BE2C (cell line): ENCODE measurements at regions not wholly inside any gene's neighbourhood (a gene's known extent, or its start where the extent isn't known, plus 50 kb on each side); places are given as distances from the start of the nearest gene placed in this dataset.

Source experiments
- DNase-seq: peaks from one replicate; pipeline ENCODE4 v3.0.0-alpha.2; 2020
- H3K27me3 ChIP-seq: fragments of 250-450 bp; sonication (Bioruptor Pico); 2 replicates; pipeline ENCODE4 v1.5.1; 2020; ENCODE audit warnings: mild to moderate bottlenecking
- H3K36me3 ChIP-seq: fragments of 250-450 bp; sonication (Bioruptor Pico); 2 replicates; pipeline ENCODE4 v1.5.1; 2020; ENCODE audit warnings: mild to moderate bottlenecking
- H3K4me1 ChIP-seq: fragments of 250-450 bp; sonication (Bioruptor Pico); 2 replicates; pipeline ENCODE4 v1.5.1; 2020
- H3K4me3 ChIP-seq: 2 replicates; pipeline ENCODE4 v1.5.1; 2011; ENCODE audit warnings: low read depth, low read length
- H3K9me3 ChIP-seq: fragments of 250-450 bp; sonication (Bioruptor Pico); 2 replicates; pipeline ENCODE4 v1.5.1; 2020
- TF ChIP-seq, protein P1 (sequence below): IDR thresholded peaks from 2 replicates; pipeline ENCODE4 v1.5.1; 2012; ENCODE audit warnings: mild to moderate bottlenecking, low read depth, low read length

DNA sequence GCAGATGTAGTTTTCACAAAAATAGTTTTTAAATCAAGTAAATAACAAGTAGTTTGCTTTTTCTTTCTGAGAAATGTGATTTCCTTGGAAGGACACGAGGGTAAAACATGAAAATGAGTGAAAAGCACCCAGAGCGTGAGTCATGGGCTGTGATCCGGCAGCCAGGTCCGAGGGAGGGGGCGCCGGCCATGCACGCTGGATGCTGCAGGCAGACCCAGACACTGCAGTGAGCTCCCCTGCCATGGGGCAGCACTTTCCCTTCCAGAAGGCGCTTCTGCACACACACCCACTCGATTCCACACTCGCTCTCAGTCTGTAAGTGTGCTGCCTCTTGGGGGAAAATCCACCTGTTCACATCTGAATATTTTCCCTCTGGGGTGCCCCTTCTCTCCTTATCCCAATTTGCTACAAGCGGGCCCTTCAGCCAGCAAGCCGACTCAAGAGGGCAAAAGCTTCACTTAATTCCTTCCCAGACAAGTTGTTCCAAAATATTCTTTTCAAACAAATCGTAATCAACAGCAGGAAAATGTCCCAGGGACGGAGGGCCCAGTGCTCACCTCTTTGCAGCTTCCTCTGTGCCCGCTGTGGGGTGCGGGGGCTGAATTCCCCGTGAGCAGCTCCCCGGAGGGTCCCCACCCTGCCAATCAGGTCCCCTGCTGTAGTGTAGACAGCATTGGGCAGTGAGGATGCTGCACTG, 87.0 kb upstream of the ID2 start:
- H3K27me3 ChIP-seq: no peaks in the 10 kb centered on the region
- no peak for DNase-seq
- TF ChIP-seq, protein P1, sequence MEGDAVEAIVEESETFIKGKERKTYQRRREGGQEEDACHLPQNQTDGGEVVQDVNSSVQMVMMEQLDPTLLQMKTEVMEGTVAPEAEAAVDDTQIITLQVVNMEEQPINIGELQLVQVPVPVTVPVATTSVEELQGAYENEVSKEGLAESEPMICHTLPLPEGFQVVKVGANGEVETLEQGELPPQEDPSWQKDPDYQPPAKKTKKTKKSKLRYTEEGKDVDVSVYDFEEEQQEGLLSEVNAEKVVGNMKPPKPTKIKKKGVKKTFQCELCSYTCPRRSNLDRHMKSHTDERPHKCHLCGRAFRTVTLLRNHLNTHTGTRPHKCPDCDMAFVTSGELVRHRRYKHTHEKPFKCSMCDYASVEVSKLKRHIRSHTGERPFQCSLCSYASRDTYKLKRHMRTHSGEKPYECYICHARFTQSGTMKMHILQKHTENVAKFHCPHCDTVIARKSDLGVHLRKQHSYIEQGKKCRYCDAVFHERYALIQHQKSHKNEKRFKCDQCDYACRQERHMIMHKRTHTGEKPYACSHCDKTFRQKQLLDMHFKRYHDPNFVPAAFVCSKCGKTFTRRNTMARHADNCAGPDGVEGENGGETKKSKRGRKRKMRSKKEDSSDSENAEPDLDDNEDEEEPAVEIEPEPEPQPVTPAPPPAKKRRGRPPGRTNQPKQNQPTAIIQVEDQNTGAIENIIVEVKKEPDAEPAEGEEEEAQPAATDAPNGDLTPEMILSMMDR: no peak
- H3K9me3 ChIP-seq: no peaks in the 10 kb centered on the region
- H3K4me1 ChIP-seq: peaks cover 7% of the 10 kb centered on the region
- no peaks in the 10 kb centered on the region for H3K36me3 ChIP-seq
- H3K4me3 ChIP-seq: no peak overlapping the region

DNA sequence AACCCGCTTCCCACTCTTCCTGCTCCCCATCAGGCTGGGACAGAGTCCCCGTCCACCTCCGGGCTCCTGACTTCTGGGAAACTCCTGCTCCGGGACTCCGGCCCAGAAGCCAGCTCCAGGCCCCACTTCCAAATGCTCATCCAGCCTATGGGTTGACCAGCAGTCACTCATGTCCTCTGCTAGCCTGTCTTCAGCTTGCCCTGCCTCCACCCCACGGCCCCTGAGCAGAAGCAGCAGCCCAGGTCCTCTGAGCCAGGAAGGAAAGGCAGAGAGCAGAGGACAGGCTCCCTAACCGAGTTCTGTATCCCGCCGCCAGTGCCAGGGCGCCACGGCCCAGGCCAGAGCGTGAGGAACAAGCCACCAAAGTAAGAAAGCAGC, 86.4 kb upstream of the ID2 start:
- no peaks in the 10 kb centered on the region for H3K27me3 ChIP-seq
- H3K4me3 ChIP-seq: no peak overlapping the region
- no peaks in the 10 kb centered on the region for H3K9me3 ChIP-seq
- H3K4me1 ChIP-seq: peaks cover 7% of the 10 kb centered on the region
- no peak for DNase-seq
- TF ChIP-seq, protein P1: no peak
- H3K36me3 ChIP-seq: no peaks in the 10 kb centered on the region

DNA sequence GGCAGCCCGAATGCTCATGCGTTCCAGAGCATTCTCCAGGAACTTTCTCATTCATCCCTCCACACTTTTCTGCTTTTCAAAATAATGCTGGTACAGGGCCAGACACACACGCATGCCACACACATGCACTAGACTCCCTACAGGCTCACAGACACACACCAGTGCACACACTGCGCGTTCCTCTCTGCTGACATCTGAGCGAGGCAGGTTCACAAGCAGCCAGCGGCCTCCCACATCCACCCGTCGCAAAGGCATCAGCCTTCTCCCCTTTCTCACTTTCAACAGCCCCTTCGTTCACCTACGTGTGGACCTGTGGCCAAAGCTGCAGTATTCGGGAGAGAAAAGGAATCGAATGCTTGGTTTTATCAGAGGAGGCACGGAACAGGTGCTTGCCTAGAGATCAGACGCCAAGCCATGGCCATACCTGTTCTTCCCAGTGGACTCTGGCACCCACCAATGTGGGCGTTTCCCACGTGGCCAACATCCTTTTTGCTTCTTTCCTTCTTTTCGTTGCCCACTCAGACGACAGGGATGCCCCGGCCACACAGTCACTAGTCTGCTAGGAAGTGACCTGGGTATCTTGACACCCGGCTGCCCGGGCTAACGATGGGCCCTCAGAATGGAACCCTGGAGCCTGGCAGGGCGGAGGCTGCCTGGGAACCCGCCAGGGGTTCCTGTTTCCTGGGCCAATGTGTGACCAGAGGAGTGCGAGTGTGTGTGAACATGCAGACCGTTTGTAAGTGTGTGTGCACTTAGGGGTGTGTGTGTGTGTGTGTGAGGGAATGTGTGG, 85.8 kb upstream of the ID2 start:
- no peak for DNase-seq
- Histone ChIP-seq H3K4me3 (no peak overlapping the region), H3K27me3 (no peaks in the 10 kb centered on the region), H3K9me3 (no peaks in the 10 kb centered on the region), H3K4me1 (peaks cover 7% of the 10 kb centered on the region), H3K36me3 (no peaks in the 10 kb centered on the region)
- TF ChIP-seq, protein P1: no peak

DNA sequence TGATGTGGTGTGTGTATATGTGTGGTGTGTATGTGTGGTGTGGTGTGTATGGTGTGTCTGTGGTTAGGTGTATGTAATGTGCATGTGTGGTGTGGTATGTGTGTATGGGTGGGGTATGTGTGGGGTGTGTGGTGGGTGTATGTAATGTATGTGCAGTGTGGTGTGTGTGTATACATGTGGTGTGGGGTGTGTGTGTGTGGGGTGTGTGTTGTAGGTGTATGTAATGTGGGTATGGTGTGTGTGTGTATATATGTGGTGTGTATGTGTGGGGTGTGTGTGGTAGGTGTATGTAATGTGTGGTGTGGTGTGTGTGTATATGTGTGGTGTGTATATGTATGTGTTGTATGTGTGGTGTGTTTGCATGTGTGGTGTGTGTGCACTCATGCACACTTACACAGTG, 84.8 kb upstream of the ID2 start:
- Histone ChIP-seq H3K27me3 (no peaks in the 10 kb centered on the region), H3K4me3 (no peak overlapping the region), H3K4me1 (peaks cover 7% of the 10 kb centered on the region), H3K36me3 (no peaks in the 10 kb centered on the region), H3K9me3 (no peaks in the 10 kb centered on the region)
- no peak for DNase-seq
- TF ChIP-seq, protein P1: no peak

DNA sequence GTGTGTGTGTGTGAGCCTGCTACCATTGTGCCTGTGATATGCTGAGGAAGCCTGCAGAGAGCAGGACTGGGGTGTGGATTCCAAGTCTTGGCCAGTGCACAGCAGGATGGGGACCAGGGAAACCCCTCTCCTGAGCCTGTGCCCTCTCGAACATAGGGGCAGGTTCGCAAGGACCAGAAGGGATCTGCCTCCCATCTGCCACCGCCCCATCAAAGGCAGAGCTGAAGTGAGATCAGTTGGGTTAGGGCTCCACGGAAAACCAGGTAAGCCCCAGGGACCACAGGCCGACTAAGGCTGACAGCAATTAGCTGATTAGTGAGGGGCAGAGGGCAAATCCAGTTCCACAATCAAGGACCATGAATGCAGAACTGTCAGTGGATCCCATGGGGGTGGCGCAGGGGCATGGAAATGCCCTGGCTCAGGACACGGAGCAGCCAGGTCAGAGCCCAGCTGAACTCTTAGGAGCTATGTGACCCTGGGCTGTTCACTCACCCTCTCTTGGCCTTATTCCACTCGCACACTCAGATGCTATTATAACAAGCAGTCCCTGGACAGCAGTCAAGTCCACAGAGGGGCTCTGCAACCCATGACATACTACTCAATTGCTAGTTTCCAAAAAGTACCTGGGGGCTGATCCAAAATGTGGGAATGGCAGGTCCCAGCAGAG, 84.2 kb upstream of the ID2 start:
- no peaks in the 10 kb centered on the region for H3K27me3 ChIP-seq
- no peak for DNase-seq
- H3K4me3 ChIP-seq: no peak overlapping the region
- no peaks in the 10 kb centered on the region for H3K9me3 ChIP-seq
- H3K36me3 ChIP-seq: no peaks in the 10 kb centered on the region
- H3K4me1 ChIP-seq: peaks cover 7% of the 10 kb centered on the region
- TF ChIP-seq, protein P1: no peak
